Renal pelvis (tissue), 1 donor: ENCODE measurements at regions not wholly inside any gene's neighbourhood (a gene's known extent, or its start where the extent isn't known, plus 50 kb on each side); places are given as distances from the start of the nearest gene placed in this dataset.

ENCODE experiments used
- DNase-seq: peaks from one replicate; pipeline ENCODE4 v3.0.0-alpha.2; 2013

DNA sequence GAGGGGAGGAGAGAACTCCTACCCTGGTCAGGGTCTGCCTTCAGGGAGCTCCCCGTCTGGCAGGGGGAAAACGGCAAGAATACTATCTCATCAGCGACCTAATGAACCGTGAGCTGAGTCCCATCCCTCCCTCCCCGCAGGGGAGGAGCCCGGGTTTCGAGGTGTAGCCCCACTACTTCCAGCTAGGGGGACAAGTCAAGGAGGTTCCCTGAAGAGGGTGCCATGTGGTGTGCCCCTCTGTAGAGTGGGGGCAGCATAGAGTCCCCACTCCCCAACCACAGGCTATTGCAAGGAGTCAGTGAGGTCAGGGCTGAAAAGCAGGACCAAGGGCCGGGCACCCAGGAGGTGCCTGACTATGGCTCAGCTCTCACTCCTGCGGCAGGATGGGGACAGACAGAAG is 50.9 kb upstream of the RXRA start:
- DNase-seq = no peak

DNA sequence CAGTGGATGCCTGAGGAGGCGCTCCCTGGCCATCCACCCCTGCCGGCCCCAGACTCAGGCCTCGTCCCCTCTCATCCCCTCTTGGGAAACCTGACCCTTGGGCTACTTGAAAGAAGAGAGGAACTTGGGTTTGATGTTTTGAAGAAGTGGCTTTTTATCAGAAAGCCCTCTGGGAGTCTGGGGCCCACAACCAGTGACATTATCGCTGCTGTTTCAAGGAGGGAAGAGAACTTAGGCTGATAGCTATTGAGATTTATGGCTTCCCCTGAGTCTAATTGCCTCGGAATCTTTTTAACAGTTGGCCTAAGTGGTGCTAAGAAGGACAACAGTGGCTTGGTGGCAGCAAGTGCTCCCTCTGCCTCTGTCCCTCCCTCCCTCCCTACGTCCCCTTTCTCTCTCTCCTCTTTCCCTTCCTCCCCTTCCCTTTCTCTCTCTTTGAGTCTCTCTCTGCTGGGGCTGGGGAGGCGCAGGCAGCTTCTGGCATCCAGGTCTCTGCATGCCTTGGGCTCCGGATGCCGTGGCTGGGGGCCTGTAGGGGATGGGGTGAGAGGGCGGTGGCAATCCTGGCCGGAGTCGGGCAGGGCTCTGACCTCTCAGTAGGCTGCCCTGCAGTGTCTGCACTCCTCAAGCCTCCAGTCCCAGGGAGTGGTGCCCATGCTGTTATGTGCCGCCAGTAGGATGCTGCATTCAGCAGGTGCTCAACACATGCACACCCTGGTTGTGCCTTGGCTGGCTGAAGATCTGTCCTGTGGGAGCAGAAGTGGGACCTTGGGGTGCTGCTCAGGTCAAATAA is 49.6 kb upstream of the RXRA start:
- DNase-seq = peak; percentile 59
